VCaP (cell line): ENCODE measurements at regions not wholly inside any gene's neighbourhood (a gene's known extent, or its start where the extent isn't known, plus 50 kb on each side); places are given as distances from the start of the nearest gene placed in this dataset.

Experiments
- H3K27ac ChIP-seq: fragments of 450-650 bp; 2 replicates; pipeline ENCODE4 v1.5.1; 2017
- CTCF ChIP-seq: fragments of 450-650 bp; conservative IDR thresholded peaks from 2 replicates; pipeline ENCODE4 v1.5.1; 2017; ENCODE audit warnings: mild to moderate bottlenecking, moderate library complexity

DNA sequence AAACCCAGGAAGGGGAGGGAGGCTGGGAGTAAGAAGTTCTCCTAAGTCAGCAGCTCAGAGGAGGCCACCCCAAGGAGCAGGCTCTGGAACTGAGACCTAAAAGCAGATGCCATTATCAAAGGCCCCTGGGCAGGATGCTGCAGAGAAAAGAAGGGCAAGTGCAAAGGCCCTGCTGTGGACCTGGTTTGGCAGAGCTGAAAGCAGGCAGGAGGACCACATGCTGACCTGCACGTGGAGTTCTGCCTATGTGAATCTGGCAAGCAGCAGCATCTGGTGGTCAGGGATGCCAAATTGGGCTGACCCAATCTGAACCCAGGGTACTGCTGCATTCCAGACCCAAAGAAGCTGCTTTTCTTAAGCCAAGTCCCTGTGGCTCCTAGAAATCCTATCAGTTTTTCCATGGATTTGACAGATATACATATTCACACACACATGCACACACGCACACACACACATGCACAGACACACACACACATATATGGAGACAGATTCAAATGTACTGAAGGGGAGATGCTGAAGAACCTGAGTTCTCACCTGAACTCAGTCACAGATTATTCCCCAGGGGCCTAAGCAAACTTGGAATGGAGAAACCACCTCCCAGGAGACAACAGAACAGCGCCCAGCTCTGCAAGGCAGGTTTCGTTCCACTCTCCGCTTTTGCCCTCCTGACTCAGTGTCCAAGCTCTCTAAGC lies 119.9 kb downstream of the FOXA2 start:
- no peak overlapping the region for H3K27ac ChIP-seq
- no peak for TF ChIP-seq CTCF

DNA sequence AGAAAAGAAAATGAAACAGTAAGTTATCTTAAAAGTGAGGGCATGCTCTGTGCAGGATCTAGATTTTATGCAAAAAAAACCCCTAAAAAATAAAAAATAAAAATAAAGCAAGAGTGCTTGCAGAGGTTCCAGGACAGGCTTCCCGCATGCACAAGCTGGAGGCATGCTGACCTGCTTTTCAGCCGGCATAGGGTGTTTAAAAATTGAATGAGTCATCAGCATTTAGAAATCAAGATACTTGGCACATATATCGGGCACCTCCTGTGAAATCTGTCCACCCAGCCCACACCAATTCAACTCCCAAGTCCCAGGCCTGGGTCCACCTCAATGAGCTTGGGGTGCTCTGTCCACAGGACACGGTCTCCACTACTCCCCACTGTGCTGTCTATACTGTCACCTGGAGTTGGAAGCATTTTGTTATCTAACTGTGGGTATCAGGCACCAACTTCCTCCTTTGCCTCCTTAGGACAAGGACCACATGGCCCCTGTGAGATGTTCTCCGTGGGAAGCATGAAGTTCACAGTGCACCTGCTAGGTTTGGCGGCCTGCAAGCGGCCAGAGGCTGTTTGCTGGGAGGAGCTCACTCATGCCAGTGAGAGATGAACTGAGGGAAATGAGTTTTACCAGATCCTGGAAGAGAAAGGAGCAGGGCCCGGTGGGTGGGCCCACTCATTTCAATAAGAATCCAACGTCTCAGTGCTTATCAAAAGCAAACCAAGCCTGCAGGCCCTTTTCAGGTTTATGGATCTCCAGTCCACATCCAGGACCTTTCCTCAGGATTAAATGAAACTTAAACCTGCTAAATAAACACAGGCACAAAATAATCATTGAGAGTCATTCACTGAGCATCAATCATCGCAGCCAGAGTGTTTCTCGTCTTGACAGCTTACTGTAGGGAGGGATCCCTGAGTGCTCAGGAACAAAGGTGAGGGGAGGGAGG lies 121.1 kb downstream of the FOXA2 start:
- TF ChIP-seq CTCF: no peak
- H3K27ac ChIP-seq: no peak overlapping the region

GRCh38 chr20:22460803-22461202 lies 123.6 kb downstream of the FOXA2 start:
- no peak for TF ChIP-seq CTCF
- no peak overlapping the region for H3K27ac ChIP-seq

GRCh38 chr20:22460231-22460630 lies 124.1 kb downstream of the FOXA2 start:
- TF ChIP-seq CTCF: no peak
- H3K27ac ChIP-seq: no peak overlapping the region

- no peak for TF ChIP-seq CTCF
- no peak overlapping the region for H3K27ac ChIP-seq
Measured at GRCh38 chr20:22459754-22460153, 124.6 kb downstream of the FOXA2 start.

DNA sequence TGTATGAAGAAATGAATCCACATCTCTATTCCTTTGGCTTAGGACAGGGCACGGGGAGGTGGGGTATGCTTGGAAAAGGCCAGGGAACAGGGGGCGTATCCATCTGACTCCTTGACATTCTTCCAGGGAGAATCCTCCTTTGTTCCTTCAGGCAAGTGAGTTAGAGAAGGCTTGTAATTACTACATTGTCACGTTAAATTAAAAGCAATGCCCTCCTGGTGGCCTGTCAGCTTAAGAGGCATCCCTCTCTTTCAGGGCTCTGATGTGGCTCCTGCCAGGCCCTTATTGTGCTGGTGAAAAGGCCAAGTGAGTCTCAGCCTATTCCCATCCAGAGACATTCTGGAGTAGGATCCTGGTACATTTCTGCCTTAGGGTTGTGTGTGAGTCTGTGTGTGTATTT lies 128.3 kb downstream of the FOXA2 start:
- no peak for TF ChIP-seq CTCF
- H3K27ac ChIP-seq: no peak overlapping the region

- H3K27ac ChIP-seq: no peak overlapping the region
- TF ChIP-seq CTCF: no peak
Measured at GRCh38 chr20:22455259-22455658, 129.1 kb downstream of the FOXA2 start.
